Transverse colon (tissue), 3 donors: ENCODE measurements at regions not wholly inside any gene's neighbourhood (a gene's known extent, or its start where the extent isn't known, plus 50 kb on each side); places are given as distances from the start of the nearest gene placed in this dataset.

Experiments used
- EP300 ChIP-seq: sonication (generic); formaldehyde crosslinking; IDR thresholded peaks from one replicate; pipeline ENCODE4 v1.6.1; 2017; ENCODE audit warnings: antibody characterized with exemption, low read depth
- POLR2A ChIP-seq: fragments of 450-650 bp; IDR thresholded peaks from one replicate; pipeline ENCODE4 v1.6.1; 2016; ENCODE audit warnings: antibody characterized with exemption, mild to moderate bottlenecking, moderate library complexity
- POLR2AphosphoS5 ChIP-seq, 3 donors: sonication (generic); formaldehyde crosslinking; IDR thresholded peaks; one replicate each; pipeline ENCODE4 v1.6.1; 2016; ENCODE audit warnings: antibody characterized with exemption in 3 of 3

- TF ChIP-seq POLR2A = no peak
- no peak for TF ChIP-seq POLR2AphosphoS5 (IDR thresholded peaks at IDR 0.05)
- TF ChIP-seq EP300 = no peak
Measured at GRCh38 chr3:102078401-102078800, 229.1 kb downstream of the NFKBIZ start.
